GM18907 (cell line): ENCODE measurements at regions not wholly inside any gene's neighbourhood (a gene's known extent, or its start where the extent isn't known, plus 50 kb on each side); places are given as distances from the start of the nearest gene placed in this dataset.
"Not testable (repeated sequence)": the region's sequence is repeated elsewhere in the genome, so short reads cannot be mapped to it uniquely, and the experiment has no call there.

Experiments used
- ATAC-seq: cut with Tn5 transposase; IDR thresholded peaks from one replicate; pipeline ENCODE4 v1.9.1; 2021; ENCODE audit warnings: mild to moderate bottlenecking, moderate library complexity; ENCODE audit not compliant: unreplicated experiment

- ATAC-seq, result no peak
These were observed 170.3 kb downstream of the VEGFC start for GRCh38 chr4:176622251-176622948.

- ATAC-seq, result not testable (repeated sequence)
These were observed 167.6 kb downstream of the VEGFC start for GRCh38 chr4:176624983-176625610.

GRCh38 chr4:176627916-176628315, 164.8 kb downstream of the VEGFC start:
- ATAC-seq, result no peak

- no peak for ATAC-seq
These were observed 161.1 kb downstream of the VEGFC start for GRCh38 chr4:176631611-176632010.
